ENCODE measurements at regions not wholly inside any gene's neighbourhood (a gene's known extent, or its start where the extent isn't known, plus 50 kb on each side); places are given as distances from the start of the nearest gene placed in this dataset.
"Not testable (repeated sequence)": the region's sequence is repeated elsewhere in the genome, so short reads cannot be mapped to it uniquely, and the experiment has no call there.

- DNase-seq, result not testable (repeated sequence)
These were observed 804.3 kb downstream of the TTLL7 start for GRCh38 chr1:83194610-83195009.

- DNase-seq, result not testable (repeated sequence)
These were observed 816.8 kb downstream of the TTLL7 start for GRCh38 chr1:83182033-83182728.

GRCh38 chr1:83180621-83181020, 818.3 kb downstream of the TTLL7 start:
- DNase-seq, result not testable (repeated sequence)

GRCh38 chr1:83167634-83168033, 831.3 kb downstream of the TTLL7 start:
- not testable (repeated sequence) for DNase-seq

- DNase-seq, result not testable (repeated sequence)
These were observed 835.0 kb downstream of the TTLL7 start for GRCh38 chr1:83163879-83164475.

GRCh38 chr1:83158924-83159323, 840.0 kb downstream of the TTLL7 start:
- not testable (repeated sequence) for DNase-seq

GRCh38 chr1:83154306-83154705, 844.6 kb downstream of the TTLL7 start:
- not testable (repeated sequence) for DNase-seq

- not testable (repeated sequence) for DNase-seq
These were observed 847.6 kb downstream of the TTLL7 start for GRCh38 chr1:83151167-83151898.

GRCh38 chr1:83150479-83150878, 848.5 kb downstream of the TTLL7 start:
- not testable (repeated sequence) for DNase-seq

- DNase-seq, result not testable (repeated sequence)
These were observed 853.1 kb downstream of the TTLL7 start for GRCh38 chr1:83145820-83146219.

- DNase-seq, result not testable (repeated sequence)
These were observed 856.1 kb downstream of the TTLL7 start for GRCh38 chr1:83142802-83143201.

- DNase-seq, result not testable (repeated sequence)
These were observed 863.3 kb downstream of the TTLL7 start for GRCh38 chr1:83135524-83136157.

GRCh38 chr1:83134322-83135014, 864.5 kb downstream of the TTLL7 start:
- DNase-seq, result not testable (repeated sequence)

- no peak for DNase-seq
These were observed 867.3 kb downstream of the TTLL7 start for GRCh38 chr1:83131692-83131955.

GRCh38 chr1:83130886-83131691, 867.8 kb downstream of the TTLL7 start:
- DNase-seq, result no peak

GRCh38 chr1:83129107-83129506, 869.8 kb downstream of the TTLL7 start:
- DNase-seq, result no peak

- DNase-seq, result no peak
These were observed 873.5 kb downstream of the TTLL7 start for GRCh38 chr1:83125456-83125855.

GRCh38 chr1:83123019-83123418, 875.9 kb downstream of the TTLL7 start:
- no peak for DNase-seq

GRCh38 chr1:83118472-83118871, 880.5 kb downstream of the TTLL7 start:
- DNase-seq, result no peak

- DNase-seq, result not testable (repeated sequence)
These were observed 881.9 kb downstream of the TTLL7 start for GRCh38 chr1:83117030-83117429.

GRCh38 chr1:83115785-83116184, 883.1 kb downstream of the TTLL7 start:
- DNase-seq, result no peak

Data from COR-L47 (cell line).